ENCODE measurements at regions not wholly inside any gene's neighbourhood (a gene's known extent, or its start where the extent isn't known, plus 50 kb on each side); places are given as distances from the start of the nearest gene placed in this dataset.

GRCh38 chr4:155608225-155608885 is 58.3 kb upstream of the GUCY1A1 start:
- H3K4me3 ChIP-seq (ENCODE audit: low read depth, low read length) = no peak overlapping the region

GRCh38 chr4:155607481-155607880 is 59.2 kb upstream of the GUCY1A1 start:
- TF ChIP-seq CTCF (IDR thresholded peaks at IDR 0.05; ENCODE audit: low read depth, low read length) = no peak
- H3K4me3 ChIP-seq (ENCODE audit: low read depth, low read length) = no peak overlapping the region

More at GRCh38 chr4:155608225-155608885, 58.3 kb upstream of the GUCY1A1 start:
- TF ChIP-seq CTCF (IDR thresholded peaks at IDR 0.05; ENCODE audit: low read depth, low read length) = no peak

- no peak for TF ChIP-seq CTCF (IDR thresholded peaks at IDR 0.05; ENCODE audit: low read depth, low read length)
- no peak overlapping the region for H3K4me3 ChIP-seq (ENCODE audit: low read depth, low read length)
These were observed 61.7 kb upstream of the GUCY1A1 start for GRCh38 chr4:155604718-155605626.

GRCh38 chr4:155603360-155603891 is 63.2 kb upstream of the GUCY1A1 start:
- H3K4me3 ChIP-seq (ENCODE audit: low read depth, low read length) = no peak overlapping the region
- TF ChIP-seq CTCF (IDR thresholded peaks at IDR 0.05; ENCODE audit: low read depth, low read length) = no peak

GRCh38 chr4:155602351-155603140 is 64.1 kb upstream of the GUCY1A1 start:
- no peak overlapping the region for H3K4me3 ChIP-seq (ENCODE audit: low read depth, low read length)
- no peak for TF ChIP-seq CTCF (IDR thresholded peaks at IDR 0.05; ENCODE audit: low read depth, low read length)

GRCh38 chr4:155600244-155600643 is 66.4 kb upstream of the GUCY1A1 start:
- no peak for TF ChIP-seq CTCF (IDR thresholded peaks at IDR 0.05; ENCODE audit: low read depth, low read length)
- H3K4me3 ChIP-seq (ENCODE audit: low read depth, low read length) = no peak overlapping the region
